ENCODE measurements at regions not wholly inside any gene's neighbourhood (a gene's known extent, or its start where the extent isn't known, plus 50 kb on each side); places are given as distances from the start of the nearest gene placed in this dataset.

- no peaks in the 10 kb centered on the region for H3K27me3 Mint-ChIP-seq (ENCODE audit: insufficient read depth, unreplicated experiment)
- no peaks in the 10 kb centered on the region for H3K9me3 Mint-ChIP-seq (ENCODE audit: unreplicated experiment)
- no peak overlapping the region for H3K4me3 Mint-ChIP-seq (ENCODE audit: unreplicated experiment)
- H3K9me3 ChIP-seq: no peaks in the 10 kb centered on the region
- intact Hi-C loops (cut with micrococcal nuclease; ENCODE audit: unreplicated experiment): no loop called here
- peaks cover 10% of the 10 kb centered on the region for H3K4me1 Mint-ChIP-seq (ENCODE audit: low read depth, unreplicated experiment)
- no peak overlapping the region for H3K4me3 ChIP-seq (ENCODE audit: low read depth, low read length)
- H3K4me1 ChIP-seq: peaks cover 10% of the 10 kb centered on the region
- DNase-seq: no peak
- no peaks in the 10 kb centered on the region for H3K27me3 ChIP-seq (replicated peaks; ENCODE audit: control insufficient read depth, insufficient read depth, low read length)
- H3K36me3 ChIP-seq (ENCODE audit: control insufficient read depth, insufficient read depth, low read length): no peaks in the 10 kb centered on the region
- ChIA-PET CTCF (no interaction called here), POLR2A (no interaction called here)
- no peak for TF ChIP-seq CTCF (IDR thresholded peaks at IDR 0.05; ENCODE audit: insufficient read depth in 1 of 2, low read depth in 1 of 2, low read length in 1 of 2, severe bottlenecking in 1 of 2, unreplicated experiment in 1 of 2)
- H3K36me3 Mint-ChIP-seq (ENCODE audit: insufficient read depth, unreplicated experiment): no peaks in the 10 kb centered on the region
- BruUV-seq (replicated peaks): no TSS peak
- H3K27ac Mint-ChIP-seq (ENCODE audit: unreplicated experiment): no peak overlapping the region
Measured at GRCh38 chr22:22069450-22070370, 87.1 kb upstream of the TOP3B start.

GRCh38 chr22:22068657-22069056 lies 86.1 kb upstream of the TOP3B start:
- peaks cover under 1% of the 10 kb centered on the region for H3K4me1 Mint-ChIP-seq (ENCODE audit: low read depth, unreplicated experiment)
- ChIA-PET CTCF (no interaction called here), POLR2A (no interaction called here)
- H3K4me3 ChIP-seq (ENCODE audit: low read depth, low read length): no peak overlapping the region
- no peaks in the 10 kb centered on the region for H3K9me3 ChIP-seq
- intact Hi-C loops (cut with micrococcal nuclease; ENCODE audit: unreplicated experiment): no loop called here
- no TSS peak for BruUV-seq (replicated peaks)
- H3K27ac Mint-ChIP-seq (ENCODE audit: unreplicated experiment): no peak overlapping the region
- no peaks in the 10 kb centered on the region for H3K9me3 Mint-ChIP-seq (ENCODE audit: unreplicated experiment)
- H3K4me1 ChIP-seq: no peaks in the 10 kb centered on the region
- DNase-seq: no peak
- H3K36me3 Mint-ChIP-seq (ENCODE audit: insufficient read depth, unreplicated experiment): no peaks in the 10 kb centered on the region
- no peaks in the 10 kb centered on the region for H3K27me3 ChIP-seq (replicated peaks; ENCODE audit: control insufficient read depth, insufficient read depth, low read length)
- H3K36me3 ChIP-seq (ENCODE audit: control insufficient read depth, insufficient read depth, low read length): no peaks in the 10 kb centered on the region
- no peak for TF ChIP-seq CTCF (IDR thresholded peaks at IDR 0.05; ENCODE audit: insufficient read depth in 1 of 2, low read depth in 1 of 2, low read length in 1 of 2, severe bottlenecking in 1 of 2, unreplicated experiment in 1 of 2)
- no peak overlapping the region for H3K4me3 Mint-ChIP-seq (ENCODE audit: unreplicated experiment)
- no peaks in the 10 kb centered on the region for H3K27me3 Mint-ChIP-seq (ENCODE audit: insufficient read depth, unreplicated experiment)

- no peaks in the 10 kb centered on the region for H3K27me3 Mint-ChIP-seq (ENCODE audit: insufficient read depth, unreplicated experiment)
- ChIA-PET CTCF (no interaction called here), POLR2A (no interaction called here)
- Histone ChIP-seq H3K27me3 (replicated peaks; ENCODE audit: control insufficient read depth, insufficient read depth, low read length) (no peaks in the 10 kb centered on the region), H3K4me1 (no peaks in the 10 kb centered on the region), H3K9me3 (no peaks in the 10 kb centered on the region), H3K4me3 (ENCODE audit: low read depth, low read length) (no peak overlapping the region), H3K36me3 (ENCODE audit: control insufficient read depth, insufficient read depth, low read length) (no peaks in the 10 kb centered on the region)
- no TSS peak for BruUV-seq (replicated peaks)
- H3K4me1 Mint-ChIP-seq (ENCODE audit: low read depth, unreplicated experiment): no peaks in the 10 kb centered on the region
- H3K9me3 Mint-ChIP-seq (ENCODE audit: unreplicated experiment): no peaks in the 10 kb centered on the region
- H3K4me3 Mint-ChIP-seq (ENCODE audit: unreplicated experiment): no peak overlapping the region
- intact Hi-C loops (cut with micrococcal nuclease; ENCODE audit: unreplicated experiment): no loop called here
- no peaks in the 10 kb centered on the region for H3K36me3 Mint-ChIP-seq (ENCODE audit: insufficient read depth, unreplicated experiment)
- no peak for DNase-seq
- no peak overlapping the region for H3K27ac Mint-ChIP-seq (ENCODE audit: unreplicated experiment)
- TF ChIP-seq CTCF (IDR thresholded peaks at IDR 0.05; ENCODE audit: insufficient read depth in 1 of 2, low read depth in 1 of 2, low read length in 1 of 2, severe bottlenecking in 1 of 2, unreplicated experiment in 1 of 2): no peak
Measured at GRCh38 chr22:22068025-22068424, 85.4 kb upstream of the TOP3B start.

Data from Caco-2 (cell line).